ENCODE measurements at regions not wholly inside any gene's neighbourhood (a gene's known extent, or its start where the extent isn't known, plus 50 kb on each side); places are given as distances from the start of the nearest gene placed in this dataset.
A peak's percentile ranks its signal among the peaks of the same experiment; 100 is the strongest.
"Not testable (repeated sequence)": the region's sequence is repeated elsewhere in the genome, so short reads cannot be mapped to it uniquely, and the experiment has no call there.

GRCh38 chr4:97123573-97123972 is 1019.7 kb downstream of the STPG2 start:
- DNase-seq: no peak

DNA sequence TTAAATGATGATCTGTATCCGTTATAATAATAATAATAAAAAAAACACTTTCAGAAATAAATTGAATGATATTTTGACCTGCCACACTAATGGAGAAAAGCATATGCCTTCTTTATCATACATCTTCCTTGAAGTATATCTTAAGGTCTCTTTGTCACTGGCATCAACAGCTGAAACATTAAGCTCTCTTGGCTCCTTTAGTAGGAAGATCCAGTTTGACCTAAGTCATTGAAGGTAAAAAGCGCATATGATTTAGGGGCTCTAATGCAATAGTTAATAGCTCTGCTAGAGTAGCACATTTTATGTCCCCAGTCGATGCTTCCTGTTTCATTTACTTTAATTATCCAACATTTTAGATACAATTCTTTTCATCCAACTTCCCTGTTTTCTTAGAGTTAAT is 1010.8 kb downstream of the STPG2 start:
- DNase-seq: no peak

DNA sequence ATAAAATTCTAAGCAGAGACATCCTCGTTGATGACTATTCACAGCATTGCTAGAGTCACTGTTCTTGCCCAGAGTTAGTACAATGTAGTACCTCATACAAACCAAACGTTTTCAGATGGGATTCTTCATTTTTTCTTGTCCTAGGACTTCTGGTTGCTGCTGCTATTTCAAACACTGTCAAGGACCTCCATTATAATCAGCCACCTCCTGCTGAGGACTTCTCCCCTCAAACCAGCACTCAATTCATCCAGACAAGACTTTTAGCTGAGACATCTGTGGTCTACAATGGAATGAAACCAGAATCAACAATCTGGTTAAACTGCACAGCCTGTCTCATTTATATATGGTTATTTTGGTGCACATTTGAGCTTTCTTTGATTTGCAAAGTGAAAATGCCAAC is 1008.8 kb downstream of the STPG2 start:
- DNase-seq: no peak

DNA sequence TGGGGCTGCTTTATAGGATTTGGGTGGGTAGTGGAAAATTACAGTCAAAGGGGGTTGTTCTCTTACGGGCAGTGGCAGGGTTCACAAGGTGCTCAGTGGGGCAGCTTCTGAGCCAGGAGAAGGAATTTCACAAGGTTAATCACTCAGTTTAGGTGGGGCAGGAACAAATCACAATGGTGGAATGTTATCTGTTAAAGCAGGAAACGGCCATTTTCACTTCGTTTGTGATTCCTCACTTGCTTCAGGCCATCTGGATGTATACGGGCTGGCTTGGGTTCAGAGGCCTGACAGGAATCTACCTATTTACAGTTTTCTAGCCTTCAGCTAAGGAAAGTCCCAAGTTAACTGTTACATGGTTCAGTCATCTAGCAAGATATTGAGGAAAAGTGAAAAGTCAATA is 1003.5 kb downstream of the STPG2 start:
- no peak for DNase-seq

GRCh38 chr4:97140545-97140944 is 1002.7 kb downstream of the STPG2 start:
- DNase-seq: no peak

- not testable (repeated sequence) for DNase-seq
Observed at GRCh38 chr4:97141332-97141731, 1001.9 kb downstream of the STPG2 start.

DNA sequence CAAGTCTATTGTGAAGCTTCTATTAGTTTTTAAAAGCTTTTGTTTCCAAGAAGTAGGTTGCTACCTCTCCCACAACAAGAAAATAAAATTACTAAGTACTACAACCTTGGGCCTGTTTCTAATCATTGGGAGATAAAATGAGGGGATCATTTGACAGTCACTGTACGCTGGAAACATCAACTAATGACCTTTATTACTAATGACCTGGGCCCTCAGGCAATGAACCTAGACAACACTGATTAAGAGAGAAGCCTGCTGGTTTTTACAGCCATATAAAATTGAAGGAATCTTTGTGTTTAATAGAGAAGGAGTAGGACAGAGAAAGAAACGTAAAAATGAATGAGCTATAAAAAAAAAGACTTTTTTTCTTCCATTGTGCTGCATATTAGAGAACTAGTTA is 1000.9 kb downstream of the STPG2 start:
- DNase-seq: no peak

DNA sequence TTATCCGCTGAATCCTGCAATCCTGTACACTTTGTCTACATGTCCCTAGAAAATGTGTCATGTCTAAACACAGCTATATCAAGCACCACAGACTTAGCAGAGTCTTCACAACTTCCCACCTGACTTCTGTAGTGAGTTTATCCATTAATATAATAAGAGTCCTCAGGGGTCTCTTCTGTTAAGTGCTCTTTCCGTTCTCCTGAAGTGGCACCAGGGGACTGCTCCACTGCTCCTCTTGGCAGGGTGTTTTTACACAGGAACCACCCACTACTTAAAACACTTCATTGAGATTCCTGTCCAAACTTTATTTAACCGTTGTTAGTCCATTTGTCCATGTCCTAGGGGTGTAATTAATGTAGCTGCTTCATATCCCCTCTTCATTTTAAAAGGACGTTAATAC is 1000.4 kb downstream of the STPG2 start:
- DNase-seq: no peak

DNA sequence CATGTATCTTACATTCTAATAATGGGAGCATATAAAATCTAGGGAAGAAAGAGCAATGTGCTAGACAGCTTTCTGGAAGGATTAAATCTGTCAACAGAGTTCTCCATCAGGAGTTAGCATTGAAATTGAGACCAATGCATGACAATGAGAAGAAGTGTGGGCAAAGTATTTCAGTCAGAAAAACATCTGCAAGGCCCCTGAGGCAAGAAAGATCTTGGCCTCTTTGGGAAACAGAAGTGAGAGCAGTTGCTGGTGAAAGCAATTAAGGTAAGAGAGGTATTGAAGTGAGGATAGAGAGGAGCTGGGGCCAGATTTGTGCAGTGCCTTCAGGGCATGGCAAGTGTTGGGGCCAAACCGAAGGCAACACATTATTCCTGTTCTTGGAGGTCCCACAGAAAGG is 999.1 kb downstream of the STPG2 start:
- no peak for DNase-seq

- no peak for DNase-seq
Observed at GRCh38 chr4:97150966-97151365, 992.3 kb downstream of the STPG2 start.

DNA sequence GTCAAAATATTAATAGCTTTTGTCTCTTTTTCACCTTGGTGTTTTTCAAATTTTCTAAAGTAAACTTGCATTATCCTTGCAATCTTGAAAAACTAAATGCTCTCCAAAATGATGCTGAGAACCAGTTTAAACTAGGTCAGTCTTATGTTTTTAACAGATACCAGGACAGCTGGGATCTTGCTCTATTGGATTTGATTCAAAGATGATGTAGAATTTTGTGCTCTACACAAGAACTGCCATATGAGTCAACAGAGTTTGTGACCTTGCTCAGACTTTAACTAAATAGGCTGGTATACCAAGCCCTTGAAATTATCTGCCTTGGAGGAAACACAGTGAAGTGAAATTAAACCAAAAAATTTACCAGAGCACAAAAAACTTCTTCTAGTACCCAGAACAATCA is 991.1 kb downstream of the STPG2 start:
- no peak for DNase-seq

DNA sequence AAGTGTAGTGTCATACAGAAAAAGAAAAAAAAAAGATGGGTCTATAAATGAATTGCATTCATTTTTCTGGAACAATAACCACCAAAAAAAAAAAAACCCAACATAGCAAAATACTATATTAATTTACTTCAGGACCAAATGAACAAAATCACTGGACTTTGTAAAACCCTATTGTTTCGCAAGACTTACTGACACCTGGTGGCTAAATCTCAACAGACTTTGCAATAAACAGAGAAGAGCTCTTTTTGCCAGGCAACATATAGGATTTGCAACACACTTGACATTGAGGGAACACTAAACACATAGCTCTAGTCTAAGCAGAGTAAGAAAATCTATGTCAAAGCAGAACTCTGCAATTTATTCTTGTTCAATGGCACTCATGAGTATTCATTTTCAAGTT is 990.2 kb downstream of the STPG2 start:
- peak; percentile 19 for DNase-seq

DNA sequence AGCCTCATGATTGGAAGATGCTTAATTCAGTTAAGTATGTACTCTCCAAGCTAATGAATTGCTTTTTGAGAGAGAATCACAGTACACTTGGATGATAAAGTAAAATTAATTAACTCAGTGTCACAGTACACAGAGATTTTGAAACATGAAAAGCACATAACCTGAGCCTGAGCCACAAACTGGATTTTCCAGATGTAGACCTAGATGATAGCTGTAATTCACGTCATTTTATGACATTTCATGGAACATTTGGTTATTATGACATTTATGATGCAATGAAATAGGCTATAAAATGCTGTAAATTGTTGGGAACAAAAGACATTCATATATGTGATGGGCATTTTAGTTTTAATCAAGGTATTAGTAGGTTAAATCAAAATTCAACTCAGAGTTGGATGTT is 983.7 kb downstream of the STPG2 start:
- no peak for DNase-seq

DNA sequence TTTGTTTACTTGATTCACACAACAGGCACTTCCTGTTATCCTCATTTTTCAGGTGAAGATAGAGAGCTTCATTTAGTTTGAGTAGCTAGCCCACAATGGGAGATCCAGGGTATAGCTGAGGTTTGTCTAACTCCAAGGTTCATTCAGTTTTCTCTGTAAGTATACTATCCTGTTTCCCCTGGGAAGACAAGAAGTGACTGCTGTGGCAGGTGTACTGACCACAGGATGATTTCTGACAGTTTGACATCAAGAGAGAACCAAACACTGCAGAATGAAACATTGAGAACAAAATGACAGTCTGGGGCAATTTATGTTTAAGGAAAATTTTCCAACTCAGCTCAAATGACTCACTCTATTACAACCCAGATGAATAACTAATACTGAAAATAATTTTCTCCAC is 958.0 kb downstream of the STPG2 start:
- DNase-seq: no peak

GRCh38 chr4:97197106-97197505 is 946.2 kb downstream of the STPG2 start:
- no peak for DNase-seq

GRCh38 chr4:97208749-97209148 is 934.5 kb downstream of the STPG2 start:
- DNase-seq: no peak

DNA sequence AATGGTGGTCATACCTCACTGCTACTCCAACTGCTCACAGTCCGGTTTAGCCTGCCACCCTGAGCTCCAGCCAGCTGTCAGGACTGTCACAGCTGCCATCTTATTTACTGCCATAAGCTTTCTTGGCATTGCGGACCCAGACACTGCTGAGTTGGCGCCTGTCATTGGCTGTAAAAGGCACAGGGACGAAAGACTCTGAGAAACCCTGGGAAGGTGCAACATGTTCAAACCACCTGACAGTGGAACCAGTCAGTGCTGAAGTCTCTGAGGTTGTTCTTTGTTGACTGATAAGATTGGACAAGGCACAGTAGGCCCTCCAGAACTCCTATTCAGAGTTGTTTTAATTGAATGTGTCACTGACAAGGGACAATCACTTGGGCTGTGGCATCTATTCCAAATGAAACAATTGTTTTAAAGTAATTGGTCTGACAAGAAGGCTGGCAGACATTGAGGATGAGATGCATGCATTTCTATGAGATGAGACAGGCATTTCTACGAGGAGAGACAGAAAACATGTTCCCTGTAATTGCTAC is 927.8 kb downstream of the STPG2 start:
- DNase-seq: no peak

- DNase-seq: no peak
Observed at GRCh38 chr4:97216046-97216445, 927.2 kb downstream of the STPG2 start.

- no peak for DNase-seq
Observed at GRCh38 chr4:97235521-97235920, 907.8 kb downstream of the STPG2 start.

GRCh38 chr4:97238956-97239666 is 904.2 kb downstream of the STPG2 start:
- DNase-seq: no peak

- no peak for DNase-seq
Observed at GRCh38 chr4:97239667-97239997, 903.6 kb downstream of the STPG2 start.

DNA sequence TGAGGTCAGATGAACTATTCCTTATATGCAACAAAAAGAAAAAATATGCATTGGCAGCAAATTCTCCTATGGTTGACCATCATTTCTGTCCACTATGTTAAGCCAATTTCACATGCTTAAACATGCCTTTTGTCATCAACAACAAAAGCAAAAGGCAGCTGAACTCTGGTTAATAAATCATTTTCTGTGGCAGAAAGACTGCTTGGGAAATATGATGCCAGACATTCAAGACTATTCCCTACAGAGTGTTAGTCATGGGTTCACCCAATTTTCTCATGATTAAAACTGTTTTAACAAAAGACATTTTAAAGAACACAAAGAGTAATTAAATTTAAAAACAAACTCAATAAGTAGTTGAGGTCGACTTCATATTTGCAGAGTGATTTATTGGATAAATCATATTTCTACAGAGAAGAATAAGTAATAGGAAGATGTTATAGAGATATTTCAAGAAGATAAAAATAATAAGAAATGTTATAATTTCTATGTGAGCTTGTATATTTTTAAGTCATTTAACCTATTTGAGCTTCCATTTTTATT is 890.6 kb downstream of the STPG2 start:
- DNase-seq: no peak

DNA sequence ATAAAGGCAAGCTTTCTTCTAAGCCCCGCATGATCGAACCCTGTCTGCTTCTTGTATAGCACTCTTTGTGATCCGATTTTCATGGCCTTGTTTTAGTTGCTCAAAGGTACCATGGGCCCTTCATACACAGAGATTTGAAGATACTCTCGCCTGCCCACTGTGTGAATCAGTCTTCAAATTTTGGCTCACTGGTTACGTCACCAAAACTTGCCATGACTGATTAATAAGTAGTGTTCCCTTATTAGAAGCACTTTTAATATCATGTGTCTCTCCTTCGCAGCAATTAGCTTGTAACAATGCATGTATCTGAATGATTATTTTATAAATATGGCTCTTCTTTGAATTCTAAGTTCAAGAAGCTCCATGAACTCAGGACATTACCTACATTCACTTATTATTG is 880.5 kb downstream of the STPG2 start:
- DNase-seq: no peak

DNA sequence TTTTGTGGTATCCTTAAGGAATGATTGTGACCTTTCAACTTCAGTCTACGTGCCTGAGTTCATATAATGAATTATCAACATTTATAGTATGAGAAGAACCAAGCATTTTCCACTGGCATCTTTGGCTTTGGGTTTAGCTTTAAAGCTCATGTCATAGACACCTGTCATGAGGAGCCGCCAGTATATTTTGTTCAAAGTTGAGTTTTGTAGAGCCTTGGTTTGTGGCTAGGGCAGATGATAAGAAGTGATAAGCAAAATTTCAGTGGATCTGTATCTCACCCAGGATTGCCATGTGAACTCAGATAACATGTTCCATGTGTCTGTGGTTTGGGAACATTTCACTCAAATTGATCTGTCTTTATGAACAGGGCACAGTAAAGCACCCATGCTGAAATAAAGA is 873.2 kb downstream of the STPG2 start:
- DNase-seq: no peak

DNA sequence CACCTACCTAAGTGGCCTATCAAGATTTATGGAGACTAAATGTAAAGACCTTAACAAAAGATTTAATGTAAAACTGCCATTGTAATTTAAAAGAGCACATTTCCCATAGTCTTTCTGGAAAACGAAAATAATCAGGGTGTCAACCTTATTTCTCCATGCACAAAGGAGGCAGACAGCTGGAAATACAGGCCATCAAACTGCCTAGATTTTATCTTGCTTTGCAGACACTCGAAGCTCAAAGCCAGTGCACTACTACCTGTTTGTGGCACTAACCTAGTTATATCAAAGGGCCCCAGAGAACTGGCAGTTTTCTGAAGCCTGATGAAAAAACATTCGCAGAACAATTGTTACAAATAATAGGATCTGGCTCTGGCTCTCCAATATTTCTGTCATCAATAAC is 863.9 kb downstream of the STPG2 start:
- DNase-seq: no peak
